CD4-positive, alpha-beta memory T cell (primary cell): ENCODE measurements at regions not wholly inside any gene's neighbourhood (a gene's known extent, or its start where the extent isn't known, plus 50 kb on each side); places are given as distances from the start of the nearest gene placed in this dataset.

Experiments
- CTCF ChIA-PET: fragments of 350-600 bp; sonication (Branson Sonifier 250); formaldehyde crosslinking; loops from one replicate; lab custom pipeline; 2021; ENCODE audit warnings: inconsistent platforms; ENCODE audit not compliant: partially characterized antibody; lab: Charles Lee
- POLR2A ChIA-PET: fragments of 350-600 bp; sonication (Branson Sonifier 250); formaldehyde crosslinking; loops from one replicate; lab custom pipeline; 2021; ENCODE audit not compliant: partially characterized antibody; lab: Charles Lee
- DNase-seq, 5 donors: peaks; one replicate each; pipeline versions ENCODE4 v3.0.0 to v3.0.0-alpha.2; 2020 to 2022; ENCODE audit warnings: mixed read lengths in 1 of 5
- H3K27ac ChIP-seq: one replicate; pipeline ENCODE4 v1.7.0; 2013; ENCODE audit warnings: low read depth, low read length
- H3K27me3 ChIP-seq: 2 replicates; pipeline ENCODE4 v1.7.0; 2013; ENCODE audit warnings: mild to moderate bottlenecking, low read length, moderate library complexity; ENCODE audit not compliant: insufficient read depth
- H3K36me3 ChIP-seq: 2 replicates; pipeline ENCODE4 v1.7.0; 2013; ENCODE audit warnings: mild to moderate bottlenecking, low read length, moderate library complexity; ENCODE audit not compliant: insufficient read depth
- H3K4me1 ChIP-seq: 2 replicates; pipeline ENCODE4 v1.7.0; 2013; ENCODE audit warnings: mild to moderate bottlenecking, low read length, moderate library complexity; ENCODE audit not compliant: insufficient read depth
- H3K4me3 ChIP-seq, 2 donors: one replicate each; pipeline ENCODE4 v1.7.0; 2013; ENCODE audit warnings: low read length in 2 of 2, mild to moderate bottlenecking in 1 of 2
- H3K9me3 ChIP-seq, 2 donors: one replicate each; pipeline ENCODE4 v1.7.0; 2013; ENCODE audit warnings: low read length in 2 of 2, control low read depth in 1 of 2; ENCODE audit not compliant: control insufficient read depth in 1 of 2
- H3K27ac Mint-ChIP-seq, 7 donors: one replicate each; pipeline ENCODE4 v1.8.0; 2020 to 2021; ENCODE audit warnings: mixed read lengths in 7 of 7, mild to moderate bottlenecking in 6 of 7, inconsistent platforms in 3 of 7, moderate library complexity in 3 of 7
- H3K27me3 Mint-ChIP-seq, 2 donors: one replicate each; pipeline ENCODE4 v1.8.0; 2020 to 2021; ENCODE audit warnings: mixed read lengths in 2 of 2
- H3K36me3 Mint-ChIP-seq, 2 donors: one replicate each; pipeline ENCODE4 v1.8.0; 2020 to 2021; ENCODE audit warnings: mixed read lengths in 2 of 2, inconsistent platforms in 1 of 2, mild to moderate bottlenecking in 1 of 2
- H3K4me1 Mint-ChIP-seq, 4 donors: one replicate each; pipeline ENCODE4 v1.8.0; 2020 to 2021; ENCODE audit warnings: mixed read lengths in 4 of 4, mild to moderate bottlenecking in 1 of 4
- H3K4me3 Mint-ChIP-seq, 8 donors: one replicate each; pipeline ENCODE4 v1.8.0; 2020 to 2021; ENCODE audit warnings: mixed read lengths in 8 of 8, mild to moderate bottlenecking in 7 of 8, moderate library complexity in 6 of 8, inconsistent platforms in 3 of 8
- H3K9me3 Mint-ChIP-seq, 8 donors: one replicate each; pipeline ENCODE4 v1.8.0; 2020 to 2021; ENCODE audit warnings: mixed read lengths in 8 of 8, mild to moderate bottlenecking in 5 of 8, inconsistent platforms in 3 of 8, moderate library complexity in 1 of 8
- intact Hi-C: fragments of 100-400 bp; cut with micrococcal nuclease; formaldehyde crosslinking; loops from one replicate; pipeline ENCODE4 v1.15.1; 2023

GRCh38 chr20:6502219-6502618, 265.3 kb upstream of the BMP2 start:
- Mint-ChIP-seq H3K9me3 (peaks cover 0 to 17% (median 6%) of the 10 kb centered on the region in 8 donors), H3K36me3 (no peaks in the 10 kb centered on the region), H3K27me3 (no peaks in the 10 kb centered on the region), H3K4me1 (no peaks in the 10 kb centered on the region), H3K4me3 (no peak overlapping the region), H3K27ac (no peak overlapping the region)
- H3K27me3 ChIP-seq: no peaks in the 10 kb centered on the region
- H3K9me3 ChIP-seq: no peaks in the 10 kb centered on the region
- no peak overlapping the region for H3K4me3 ChIP-seq
- H3K36me3 ChIP-seq: no peaks in the 10 kb centered on the region
- intact Hi-C loops: no loop called here
- ChIA-PET POLR2A (no interaction called here), CTCF (no interaction called here)
- no peak overlapping the region for H3K27ac ChIP-seq
- no peaks in the 10 kb centered on the region for H3K4me1 ChIP-seq
- no peak for DNase-seq

DNA sequence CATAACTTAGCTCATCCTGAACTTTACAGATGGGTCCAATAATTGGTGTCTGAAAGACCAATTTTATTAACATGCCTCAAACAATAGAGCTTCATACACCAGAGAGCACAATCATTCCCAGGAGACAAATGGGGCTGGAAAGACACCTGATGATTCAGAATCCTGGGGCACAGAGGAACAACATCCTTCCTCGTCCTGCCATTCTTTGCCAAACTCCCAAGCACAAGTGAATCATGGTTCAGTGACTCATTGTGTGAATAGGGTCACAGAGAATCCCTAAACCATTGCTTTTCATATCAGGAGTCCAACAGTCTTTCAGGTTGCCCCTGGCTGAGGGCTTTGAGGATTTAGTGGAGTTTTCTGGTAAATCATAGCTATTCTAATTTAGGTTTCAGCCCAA, 266.4 kb upstream of the BMP2 start:
- no peaks in the 10 kb centered on the region for H3K4me1 ChIP-seq
- CTCF ChIA-PET: interaction anchor here (1.3 kb wide), 1 partner anchor 11 kb away, joined by 3 read pairs; no protein-coding TSS in a partner anchor
- H3K4me3 ChIP-seq: no peak overlapping the region
- H3K36me3 Mint-ChIP-seq: no peaks in the 10 kb centered on the region
- intact Hi-C loops: no loop called here
- H3K27ac ChIP-seq: no peak overlapping the region
- no peak overlapping the region for H3K4me3 Mint-ChIP-seq
- H3K27me3 Mint-ChIP-seq: no peaks in the 10 kb centered on the region
- H3K27ac Mint-ChIP-seq: no peak overlapping the region
- H3K36me3 ChIP-seq: no peaks in the 10 kb centered on the region
- no peaks in the 10 kb centered on the region for H3K4me1 Mint-ChIP-seq
- no peaks in the 10 kb centered on the region for H3K27me3 ChIP-seq
- no peaks in the 10 kb centered on the region for H3K9me3 ChIP-seq
- POLR2A ChIA-PET: no interaction called here
- H3K9me3 Mint-ChIP-seq: peaks cover 0 to 15% (median 6%) of the 10 kb centered on the region in 8 donors
- no peak for DNase-seq

GRCh38 chr20:6499566-6499965, 267.9 kb upstream of the BMP2 start:
- Histone ChIP-seq H3K36me3 (no peaks in the 10 kb centered on the region), H3K27ac (no peak overlapping the region), H3K27me3 (no peaks in the 10 kb centered on the region), H3K9me3 (no peaks in the 10 kb centered on the region), H3K4me3 (no peak overlapping the region), H3K4me1 (no peaks in the 10 kb centered on the region)
- Mint-ChIP-seq H3K36me3 (no peaks in the 10 kb centered on the region), H3K27ac (no peak overlapping the region), H3K4me1 (no peaks in the 10 kb centered on the region), H3K27me3 (no peaks in the 10 kb centered on the region), H3K4me3 (no peak overlapping the region), H3K9me3 (peaks cover 0 to 13% (median 6%) of the 10 kb centered on the region in 8 donors)
- no peak for DNase-seq
- intact Hi-C loops: no loop called here
- ChIA-PET POLR2A (no interaction called here), CTCF (no interaction called here)

- no peaks in the 10 kb centered on the region for H3K27me3 Mint-ChIP-seq
- no peaks in the 10 kb centered on the region for H3K4me1 ChIP-seq
- ChIA-PET POLR2A (no interaction called here), CTCF (no interaction called here)
- DNase-seq: no peak
- H3K27ac ChIP-seq: no peak overlapping the region
- no peaks in the 10 kb centered on the region for H3K36me3 Mint-ChIP-seq
- no peaks in the 10 kb centered on the region for H3K36me3 ChIP-seq
- peaks cover 2 to 20% (median 7%) of the 10 kb centered on the region in 8 donors for H3K9me3 Mint-ChIP-seq
- no peak overlapping the region for H3K4me3 ChIP-seq
- H3K4me1 Mint-ChIP-seq: no peaks in the 10 kb centered on the region
- no peak overlapping the region for H3K27ac Mint-ChIP-seq
- intact Hi-C loops: no loop called here
- H3K27me3 ChIP-seq: no peaks in the 10 kb centered on the region
- no peak overlapping the region for H3K4me3 Mint-ChIP-seq
- no peaks in the 10 kb centered on the region for H3K9me3 ChIP-seq
These were observed 270.6 kb upstream of the BMP2 start for GRCh38 chr20:6496874-6497273.

GRCh38 chr20:6495907-6496306, 271.6 kb upstream of the BMP2 start:
- Histone ChIP-seq H3K4me1 (no peaks in the 10 kb centered on the region), H3K4me3 (no peak overlapping the region), H3K9me3 (no peaks in the 10 kb centered on the region), H3K27me3 (no peaks in the 10 kb centered on the region), H3K27ac (no peak overlapping the region), H3K36me3 (no peaks in the 10 kb centered on the region)
- no peaks in the 10 kb centered on the region for H3K36me3 Mint-ChIP-seq
- POLR2A ChIA-PET: no interaction called here
- intact Hi-C loops: no loop called here
- H3K4me1 Mint-ChIP-seq: no peaks in the 10 kb centered on the region
- no peaks in the 10 kb centered on the region for H3K27me3 Mint-ChIP-seq
- H3K27ac Mint-ChIP-seq: no peak overlapping the region
- peaks cover under 1 to 20% (median 6%) of the 10 kb centered on the region in 8 donors for H3K9me3 Mint-ChIP-seq
- no peak overlapping the region for H3K4me3 Mint-ChIP-seq
- no peak for DNase-seq
- CTCF ChIA-PET: no interaction called here

DNA sequence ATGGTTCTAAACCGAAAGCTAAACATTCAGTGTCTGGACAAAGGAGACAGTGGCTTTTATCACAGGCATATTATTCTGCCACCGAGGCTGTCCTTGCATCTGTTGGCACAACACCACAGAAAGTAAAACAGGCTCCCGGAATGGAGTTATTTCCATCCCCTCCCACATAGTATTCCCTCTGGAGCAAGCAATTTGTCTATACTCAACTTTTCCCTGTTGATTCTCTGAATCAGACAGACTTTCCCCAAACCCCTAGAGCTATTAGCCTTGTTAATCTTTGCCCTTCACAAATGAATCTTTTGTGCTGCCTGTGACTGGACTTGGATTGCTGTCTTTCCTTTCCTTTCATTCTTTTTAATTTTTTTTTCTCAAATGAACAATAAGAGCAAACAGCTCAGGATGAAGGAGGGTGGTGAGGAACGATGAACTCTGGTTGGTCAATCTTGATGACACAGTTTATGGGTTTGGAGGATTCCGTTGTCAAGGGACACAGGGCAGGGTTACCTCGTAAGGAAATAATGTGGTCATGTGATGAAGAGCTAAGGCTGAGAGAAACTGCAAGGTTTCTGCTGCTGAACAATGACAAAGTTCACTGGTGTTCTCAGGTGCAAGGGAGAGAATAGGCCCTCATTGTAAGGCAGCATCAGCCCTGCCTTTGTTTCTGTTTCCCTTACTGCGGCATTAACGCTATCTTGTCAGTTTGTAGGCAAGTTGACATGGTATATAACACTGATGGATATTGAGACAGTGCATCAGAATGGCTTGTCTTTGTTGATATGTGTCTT, 275.0 kb upstream of the BMP2 start:
- no peaks in the 10 kb centered on the region for H3K9me3 ChIP-seq
- Mint-ChIP-seq H3K4me3 (no peak overlapping the region), H3K27me3 (no peaks in the 10 kb centered on the region), H3K27ac (no peak overlapping the region), H3K36me3 (no peaks in the 10 kb centered on the region), H3K4me1 (no peaks in the 10 kb centered on the region), H3K9me3 (peaks cover 0 to 12% (median 5%) of the 10 kb centered on the region in 8 donors)
- no peak for DNase-seq
- H3K27ac ChIP-seq: no peak overlapping the region
- H3K4me1 ChIP-seq: no peaks in the 10 kb centered on the region
- CTCF ChIA-PET: no interaction called here
- H3K27me3 ChIP-seq: no peaks in the 10 kb centered on the region
- POLR2A ChIA-PET: no interaction called here
- no peaks in the 10 kb centered on the region for H3K36me3 ChIP-seq
- intact Hi-C loops: no loop called here
- no peak overlapping the region for H3K4me3 ChIP-seq

DNA sequence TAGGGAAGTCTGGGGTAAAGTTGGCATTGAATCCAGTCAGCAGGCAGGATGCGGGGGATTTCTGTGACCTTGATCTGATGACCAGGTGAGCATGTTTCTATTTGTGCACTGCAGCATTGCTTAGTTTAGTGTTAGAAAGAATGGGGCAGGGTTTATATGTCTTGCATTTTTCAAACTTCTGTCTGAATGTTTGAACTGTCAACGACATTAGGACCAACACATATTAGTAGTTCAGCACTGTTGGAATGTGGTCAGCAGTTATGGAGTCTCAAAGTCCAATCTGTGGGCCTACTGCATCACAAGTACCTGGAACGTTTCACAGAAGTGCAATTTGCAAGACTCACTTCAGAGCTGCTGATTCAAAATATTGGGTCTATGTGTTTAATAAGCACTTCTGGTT, 276.6 kb upstream of the BMP2 start:
- no peak overlapping the region for H3K4me3 Mint-ChIP-seq
- Histone ChIP-seq H3K9me3 (no peaks in the 10 kb centered on the region), H3K27ac (no peak overlapping the region), H3K36me3 (no peaks in the 10 kb centered on the region), H3K4me3 (no peak overlapping the region), H3K4me1 (no peaks in the 10 kb centered on the region), H3K27me3 (no peaks in the 10 kb centered on the region)
- no peak for DNase-seq
- intact Hi-C loops: no loop called here
- no peaks in the 10 kb centered on the region for H3K27me3 Mint-ChIP-seq
- no peak overlapping the region for H3K27ac Mint-ChIP-seq
- H3K4me1 Mint-ChIP-seq: no peaks in the 10 kb centered on the region
- H3K9me3 Mint-ChIP-seq: peaks cover 0 to 15% (median 6%) of the 10 kb centered on the region in 8 donors
- ChIA-PET POLR2A (no interaction called here), CTCF (no interaction called here)
- no peaks in the 10 kb centered on the region for H3K36me3 Mint-ChIP-seq
